ENCODE measurements at regions not wholly inside any gene's neighbourhood (a gene's known extent, or its start where the extent isn't known, plus 50 kb on each side); places are given as distances from the start of the nearest gene placed in this dataset.

GRCh38 chr15:31453558-31454318 lies 127.1 kb downstream of the KLF13 start:
- intact Hi-C loops (cut with micrococcal nuclease) (no loop called here), dilution Hi-C loops (cut with MboI; ENCODE audit: extremely low pct_ligation_motif_present, low sequenced_read_pairs) (no loop called here)
- Histone ChIP-seq H3K36me3 (ENCODE audit: control insufficient read depth in 2 of 2, extremely low read depth in 1 of 2, insufficient read depth in 2 of 2, low read length in 2 of 2) (no peaks in the 10 kb centered on the region), H3K27me3 (ENCODE audit: control insufficient read depth in 2 of 2, insufficient read depth in 2 of 2, low read length in 2 of 2) (peaks cover 0 to 6% of the 10 kb centered on the region in 2 experiments), H3K79me2 (ENCODE audit: control insufficient read depth, insufficient read depth, low read length) (no peaks in the 10 kb centered on the region), H3K27ac (ENCODE audit: insufficient read depth, low read depth, low read length) (no peak overlapping the region), H4K20me1 (replicated peaks; ENCODE audit: control insufficient read depth, extremely low read depth, insufficient read depth, low read length) (no peaks in the 10 kb centered on the region), H3K9me3 (replicated peaks; ENCODE audit: control insufficient read depth, insufficient read depth, low read length) (no peaks in the 10 kb centered on the region), H3K4me2 (ENCODE audit: insufficient read depth, low read length) (no peak overlapping the region), H3K4me1 (ENCODE audit: control insufficient read depth, extremely low read depth, insufficient read depth, low read length) (peaks cover 7% of the 10 kb centered on the region), H3K9me1 (replicated peaks; ENCODE audit: control insufficient read depth, extremely low read depth, insufficient read depth, low read length) (no peaks in the 10 kb centered on the region), H2AFZ (ENCODE audit: low read depth, low read length) (no peak overlapping the region), H3K9ac (replicated peaks; ENCODE audit: extremely low read depth, insufficient read depth, low read length) (no peak overlapping the region), H3K4me3 (replicated peaks in 1 of 3; ENCODE audit: insufficient read depth in 1 of 3, low read depth in 1 of 3, low read length in 3 of 3) (no peak overlapping the region)
- POLR2A ChIA-PET: no interaction called here
- FAIRE-seq: no peak
- TF ChIP-seq JUN (IDR thresholded peaks at IDR 0.05; ENCODE audit: borderline replicate concordance, insufficient read depth, insufficient read length, low read depth): no peak
- TF ChIP-seq MYC (IDR thresholded peaks at IDR 0.05; ENCODE audit: low read depth, low read length): no peak
- TF ChIP-seq GATA2 (IDR thresholded peaks at IDR 0.05; ENCODE audit: insufficient read depth, insufficient read length, low read depth, low read length): no peak
- no peak for TF ChIP-seq MAX (IDR thresholded peaks at IDR 0.05; ENCODE audit: insufficient read depth, insufficient read length)
- CTCF ChIA-PET: no interaction called here
- DNase-seq (ENCODE audit: low read depth, low spot score): no peak
- BruUV-seq (replicated peaks): no TSS peak

GRCh38 chr15:31455499-31455898 lies 128.9 kb downstream of the KLF13 start:
- Histone ChIP-seq H3K4me3 (replicated peaks in 1 of 3; ENCODE audit: insufficient read depth in 1 of 3, low read depth in 1 of 3, low read length in 3 of 3) (no peak overlapping the region), H3K9me3 (replicated peaks; ENCODE audit: control insufficient read depth, insufficient read depth, low read length) (no peaks in the 10 kb centered on the region), H3K79me2 (ENCODE audit: control insufficient read depth, insufficient read depth, low read length) (no peaks in the 10 kb centered on the region), H2AFZ (ENCODE audit: low read depth, low read length) (no peak overlapping the region), H3K9me1 (replicated peaks; ENCODE audit: control insufficient read depth, extremely low read depth, insufficient read depth, low read length) (no peaks in the 10 kb centered on the region), H3K27me3 (ENCODE audit: control insufficient read depth in 2 of 2, insufficient read depth in 2 of 2, low read length in 2 of 2) (peaks cover 0 to 6% of the 10 kb centered on the region in 2 experiments), H3K4me1 (ENCODE audit: control insufficient read depth, extremely low read depth, insufficient read depth, low read length) (no peaks in the 10 kb centered on the region), H3K4me2 (ENCODE audit: insufficient read depth, low read length) (no peak overlapping the region), H3K27ac (ENCODE audit: insufficient read depth, low read depth, low read length) (no peak overlapping the region), H3K36me3 (ENCODE audit: control insufficient read depth in 2 of 2, extremely low read depth in 1 of 2, insufficient read depth in 2 of 2, low read length in 2 of 2) (no peaks in the 10 kb centered on the region), H4K20me1 (replicated peaks; ENCODE audit: control insufficient read depth, extremely low read depth, insufficient read depth, low read length) (no peaks in the 10 kb centered on the region), H3K9ac (replicated peaks; ENCODE audit: extremely low read depth, insufficient read depth, low read length) (no peak overlapping the region)
- intact Hi-C loops (cut with micrococcal nuclease) (no loop called here), dilution Hi-C loops (cut with MboI; ENCODE audit: extremely low pct_ligation_motif_present, low sequenced_read_pairs) (no loop called here)
- ChIA-PET CTCF (no interaction called here), POLR2A (no interaction called here)
- BruUV-seq (replicated peaks): no TSS peak
- DNase-seq (ENCODE audit: low read depth, low spot score) (no peak), FAIRE-seq (no peak)
- TF ChIP-seq MYC (IDR thresholded peaks at IDR 0.05; ENCODE audit: low read depth, low read length) (no peak), MAX (IDR thresholded peaks at IDR 0.05; ENCODE audit: insufficient read depth, insufficient read length) (no peak)

Measured in endothelial cell of umbilical vein (primary cell).